Ascending aorta (tissue), 2 donors: ENCODE measurements at regions not wholly inside any gene's neighbourhood (a gene's known extent, or its start where the extent isn't known, plus 50 kb on each side); places are given as distances from the start of the nearest gene placed in this dataset.

ENCODE experiments used
- DNase-seq, 2 donors: peaks; one replicate each; pipeline ENCODE4 v3.0.0-alpha.2; 2019; ENCODE audit warnings: low spot score in 2 of 2
- H3K27ac ChIP-seq, 2 donors: fragments of 200-600 bp; sonication (generic); one replicate each; pipeline ENCODE4 v1.5.1; 2016 to 2017; ENCODE audit warnings: mild to moderate bottlenecking in 1 of 2
- H3K27me3 ChIP-seq: fragments of 200-600 bp; sonication (generic); one replicate; pipeline ENCODE4 v1.5.1; 2017
- H3K36me3 ChIP-seq, 2 donors: fragments of 200-600 bp; sonication (generic); one replicate each; pipeline ENCODE4 v1.5.1; 2016
- H3K4me1 ChIP-seq, 2 donors: fragments of 200-600 bp; sonication (generic); one replicate each; pipeline ENCODE4 v1.5.1; 2016 to 2017; ENCODE audit warnings: mild to moderate bottlenecking in 1 of 2
- H3K4me3 ChIP-seq, 2 donors: fragments of 200-600 bp; sonication (generic); one replicate each; pipeline ENCODE4 v1.5.1; 2016 to 2017; ENCODE audit warnings: mild to moderate bottlenecking in 1 of 2
- H3K9me3 ChIP-seq, 2 donors: fragments of 200-600 bp; sonication (generic); one replicate each; pipeline ENCODE4 v1.5.1; 2016
- CTCF ChIP-seq, 3 experiments: fragments of 200-600 bp in 2 of 3; fragments of 450-650 bp in 1 of 3; sonication (generic) in 2 of 3; IDR thresholded peaks; one replicate each; pipeline ENCODE4 v1.5.1; 2016 to 2019; ENCODE audit warnings: antibody characterized with exemption in 3 of 3, mild to moderate bottlenecking in 1 of 3, moderate library complexity in 1 of 3
- intact Hi-C: fragments of 100-400 bp; cut with DNase I; formaldehyde crosslinking; loops from one replicate; pipeline ENCODE4 v1.15.1; 2023

GRCh38 chr7:112996331-112996871 is 90.2 kb downstream of the GPR85 start:
- no peaks in the 10 kb centered on the region for H3K36me3 ChIP-seq
- H3K27me3 ChIP-seq: no peaks in the 10 kb centered on the region
- intact Hi-C loops: no loop called here
- TF ChIP-seq CTCF (IDR thresholded peaks at IDR 0.05): no peak
- no peaks in the 10 kb centered on the region for H3K4me1 ChIP-seq
- H3K4me3 ChIP-seq: no peak overlapping the region
- DNase-seq: no peak
- no peaks in the 10 kb centered on the region for H3K9me3 ChIP-seq
- no peak overlapping the region for H3K27ac ChIP-seq

- H3K27me3 ChIP-seq: no peaks in the 10 kb centered on the region
- no peaks in the 10 kb centered on the region for H3K4me1 ChIP-seq
- H3K9me3 ChIP-seq: no peaks in the 10 kb centered on the region
- TF ChIP-seq CTCF (IDR thresholded peaks at IDR 0.05): no peak
- no peaks in the 10 kb centered on the region for H3K36me3 ChIP-seq
- H3K4me3 ChIP-seq: no peak overlapping the region
- DNase-seq: peak in 1 of 2 donors; percentile 63
- H3K27ac ChIP-seq: peak overlapping the region in 1 of 2 donors; percentile 33
- intact Hi-C loops: no loop called here
Observed at GRCh38 chr7:112995059-112995824, 91.4 kb downstream of the GPR85 start.

GRCh38 chr7:112994656-112995055 is 92.0 kb downstream of the GPR85 start:
- Histone ChIP-seq H3K36me3 (no peaks in the 10 kb centered on the region), H3K4me1 (no peaks in the 10 kb centered on the region), H3K4me3 (no peak overlapping the region), H3K27me3 (no peaks in the 10 kb centered on the region), H3K9me3 (no peaks in the 10 kb centered on the region), H3K27ac (no peak overlapping the region)
- DNase-seq: no peak
- intact Hi-C loops: no loop called here
- no peak for TF ChIP-seq CTCF (IDR thresholded peaks at IDR 0.05)

DNA sequence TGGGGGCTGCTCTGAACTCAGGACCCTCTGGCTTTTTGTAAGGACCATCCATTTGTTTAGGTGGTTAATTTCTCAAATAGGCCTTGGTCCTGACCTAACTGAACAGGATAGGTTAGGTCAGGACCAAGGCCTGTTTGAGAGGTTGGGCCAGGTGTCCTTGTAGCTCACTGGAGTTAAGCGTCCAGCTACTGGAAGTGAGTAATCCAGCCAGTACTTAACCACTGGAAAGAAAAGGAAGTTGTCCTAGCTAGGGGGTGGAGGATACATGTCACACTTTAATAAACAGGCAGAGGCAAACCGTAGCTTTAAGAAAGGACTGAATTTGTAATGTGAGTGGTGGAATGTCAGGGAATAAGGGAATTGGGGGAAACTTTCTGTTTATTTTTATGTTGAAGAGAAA is 96.0 kb downstream of the GPR85 start:
- Histone ChIP-seq H3K4me1 (peaks cover 0 to 5% of the 10 kb centered on the region in 2 donors), H3K4me3 (no peak overlapping the region), H3K27me3 (no peaks in the 10 kb centered on the region), H3K27ac (no peak overlapping the region), H3K9me3 (no peaks in the 10 kb centered on the region), H3K36me3 (no peaks in the 10 kb centered on the region)
- no peak for DNase-seq
- no peak for TF ChIP-seq CTCF (IDR thresholded peaks at IDR 0.05)
- intact Hi-C loops: no loop called here

- no peak for DNase-seq
- Histone ChIP-seq H3K27me3 (no peaks in the 10 kb centered on the region), H3K4me3 (no peak overlapping the region), H3K27ac (no peak overlapping the region), H3K36me3 (no peaks in the 10 kb centered on the region), H3K4me1 (peaks cover 0 to 5% of the 10 kb centered on the region in 2 donors), H3K9me3 (no peaks in the 10 kb centered on the region)
- TF ChIP-seq CTCF (IDR thresholded peaks at IDR 0.05): no peak
- intact Hi-C loops: no loop called here
Observed at GRCh38 chr7:112989531-112989930, 97.1 kb downstream of the GPR85 start.
